Mammary epithelial cell (primary cell): ENCODE measurements at regions not wholly inside any gene's neighbourhood (a gene's known extent, or its start where the extent isn't known, plus 50 kb on each side); places are given as distances from the start of the nearest gene placed in this dataset.

Source experiments
- CTCF ChIP-seq, 2 donors: IDR thresholded peaks in 1 of 2; conservative IDR thresholded peaks in 1 of 2; 2 replicates each; pipeline ENCODE4 v1.5.1; 2011 to 2012; ENCODE audit warnings: inconsistent platforms in 2 of 2, low read length in 2 of 2, mild to moderate bottlenecking in 2 of 2, control low read depth in 1 of 2, low read depth in 1 of 2; ENCODE audit not compliant: insufficient read depth in 1 of 2; ENCODE audit errors: extremely low read depth in 1 of 2
- EZH2 ChIP-seq: IDR thresholded peaks from 2 replicates; pipeline ENCODE4 v1.6.1; 2012; ENCODE audit warnings: low read length, inconsistent platforms, borderline replicate concordance

- TF ChIP-seq CTCF (conservative IDR thresholded peaks at IDR 0.05 in 1 of 2, IDR thresholded peaks at IDR 0.05 in 1 of 2; ENCODE audit: extremely low read depth in 1 of 2, insufficient read depth in 1 of 2, low read depth in 1 of 2, low read length in 2 of 2) (no peak), EZH2 (no peak)
Measured at GRCh38 chr9:7489036-7489435, 310.5 kb downstream of the DMAC1 start.
